Activated T-helper 1 cell treated with anti-CD3 and anti-CD28 coated beads, Interleukin-2, amount 50 U/mL, for 16 hours (primary cell): ENCODE measurements at regions not wholly inside any gene's neighbourhood (a gene's known extent, or its start where the extent isn't known, plus 50 kb on each side); places are given as distances from the start of the nearest gene placed in this dataset.

Source experiments
- DNase-seq, 2 donors: peaks; one replicate each; pipeline ENCODE4 v3.0.0-alpha.2; 2020; ENCODE audit warnings: low read depth in 1 of 2, low spot score in 1 of 2

- no peak for DNase-seq
Observed at GRCh38 chr5:54621709-54622108, 104.2 kb downstream of the SNX18 start.

GRCh38 chr5:54621048-54621447, 103.5 kb downstream of the SNX18 start:
- DNase-seq, result no peak

GRCh38 chr5:54620141-54620933, 102.8 kb downstream of the SNX18 start:
- no peak for DNase-seq

GRCh38 chr5:54619731-54620130, 102.2 kb downstream of the SNX18 start:
- DNase-seq, result no peak

- no peak for DNase-seq
Observed at GRCh38 chr5:54616518-54617220, 99.1 kb downstream of the SNX18 start.

GRCh38 chr5:54616031-54616430, 98.5 kb downstream of the SNX18 start:
- DNase-seq, result no peak

GRCh38 chr5:54615381-54615780, 97.8 kb downstream of the SNX18 start:
- no peak for DNase-seq

- DNase-seq, result no peak
Observed at GRCh38 chr5:54612711-54613110, 95.2 kb downstream of the SNX18 start.

GRCh38 chr5:54611290-54611951, 93.9 kb downstream of the SNX18 start:
- no peak for DNase-seq

- no peak for DNase-seq
Observed at GRCh38 chr5:54610197-54610944, 92.8 kb downstream of the SNX18 start.

- no peak for DNase-seq
Observed at GRCh38 chr5:54608423-54609085, 91.0 kb downstream of the SNX18 start.

GRCh38 chr5:54607006-54607405, 89.4 kb downstream of the SNX18 start:
- no peak for DNase-seq

- DNase-seq, result no peak
Observed at GRCh38 chr5:54603372-54603771, 85.8 kb downstream of the SNX18 start.

- DNase-seq, result no peak
Observed at GRCh38 chr5:54602475-54602874, 84.9 kb downstream of the SNX18 start.

GRCh38 chr5:54601411-54602230, 84.1 kb downstream of the SNX18 start:
- no peak for DNase-seq
